Testis (tissue), 2 donors: ENCODE measurements at regions not wholly inside any gene's neighbourhood (a gene's known extent, or its start where the extent isn't known, plus 50 kb on each side); places are given as distances from the start of the nearest gene placed in this dataset.

Experiments used
- DNase-seq: peaks from one replicate; pipeline ENCODE4 v3.0.0-alpha.2; 2019
- H3K27ac ChIP-seq, 2 donors: fragments of 200-600 bp; sonication (generic); one replicate each; pipeline ENCODE4 v1.5.1; 2019
- H3K27me3 ChIP-seq: fragments of 200-600 bp; sonication (generic); one replicate; pipeline ENCODE4 v1.5.1; 2019
- H3K36me3 ChIP-seq: fragments of 200-600 bp; sonication (generic); one replicate; pipeline ENCODE4 v1.5.1; 2017; ENCODE audit warnings: low read depth; ENCODE audit errors: missing control alignments
- H3K4me1 ChIP-seq: fragments of 200-600 bp; sonication (generic); one replicate; pipeline ENCODE4 v1.5.1; 2019
- H3K4me3 ChIP-seq, 2 donors: fragments of 200-600 bp; sonication (generic); one replicate each; pipeline ENCODE4 v1.5.1; 2017 to 2019
- H3K9me3 ChIP-seq: fragments of 200-600 bp; sonication (generic); one replicate; pipeline ENCODE4 v1.5.1; 2017
- POLR2A ChIP-seq: fragments of 450-650 bp; IDR thresholded peaks from one replicate; pipeline ENCODE4 v1.6.1; 2017; ENCODE audit warnings: antibody characterized with exemption, mild to moderate bottlenecking, moderate library complexity
- WGBS, 2 donors: methylation state at CpG; one replicate each; pipeline ENCODE4 v1.1.5; 2018; 5-methylcytosine and 5-hydroxymethylcytosine counted together
- intact Hi-C: fragments of 100-400 bp; cut with DNase I; formaldehyde crosslinking; loops from one replicate; pipeline ENCODE4 v1.15.1; 2023; ENCODE audit warnings: low total_unique reads
- TF ChIP-seq, protein P1 (sequence below), 3 experiments: fragments of 450-650 bp in 2 of 3; fragments of 200-600 bp in 1 of 3; sonication (generic) in 1 of 3; IDR thresholded peaks; one replicate each; pipeline ENCODE4 v1.5.1; 2016 to 2019; ENCODE audit warnings: antibody characterized with exemption in 3 of 3, mild to moderate bottlenecking in 2 of 3, moderate library complexity in 1 of 3

DNA sequence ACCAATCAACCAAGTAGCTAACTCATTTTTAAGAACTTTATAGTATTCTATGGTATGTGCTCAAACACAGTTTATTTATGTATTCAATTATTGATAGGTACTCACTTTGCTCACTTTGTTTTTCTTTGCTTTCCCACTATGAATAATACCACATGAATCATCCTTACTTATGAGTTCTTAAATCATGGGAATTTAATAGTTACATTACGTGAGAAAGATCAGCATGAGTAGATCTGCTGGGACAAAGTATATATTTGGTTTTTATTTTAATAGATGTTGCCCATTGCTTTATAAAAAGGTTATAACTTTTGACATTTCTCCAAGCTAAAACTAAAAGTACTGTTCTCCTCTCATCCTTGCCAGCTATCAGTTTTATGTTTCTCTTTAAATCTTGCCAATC is 390.7 kb downstream of the LRATD1 start:
- TF ChIP-seq, protein P1, sequence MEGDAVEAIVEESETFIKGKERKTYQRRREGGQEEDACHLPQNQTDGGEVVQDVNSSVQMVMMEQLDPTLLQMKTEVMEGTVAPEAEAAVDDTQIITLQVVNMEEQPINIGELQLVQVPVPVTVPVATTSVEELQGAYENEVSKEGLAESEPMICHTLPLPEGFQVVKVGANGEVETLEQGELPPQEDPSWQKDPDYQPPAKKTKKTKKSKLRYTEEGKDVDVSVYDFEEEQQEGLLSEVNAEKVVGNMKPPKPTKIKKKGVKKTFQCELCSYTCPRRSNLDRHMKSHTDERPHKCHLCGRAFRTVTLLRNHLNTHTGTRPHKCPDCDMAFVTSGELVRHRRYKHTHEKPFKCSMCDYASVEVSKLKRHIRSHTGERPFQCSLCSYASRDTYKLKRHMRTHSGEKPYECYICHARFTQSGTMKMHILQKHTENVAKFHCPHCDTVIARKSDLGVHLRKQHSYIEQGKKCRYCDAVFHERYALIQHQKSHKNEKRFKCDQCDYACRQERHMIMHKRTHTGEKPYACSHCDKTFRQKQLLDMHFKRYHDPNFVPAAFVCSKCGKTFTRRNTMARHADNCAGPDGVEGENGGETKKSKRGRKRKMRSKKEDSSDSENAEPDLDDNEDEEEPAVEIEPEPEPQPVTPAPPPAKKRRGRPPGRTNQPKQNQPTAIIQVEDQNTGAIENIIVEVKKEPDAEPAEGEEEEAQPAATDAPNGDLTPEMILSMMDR (IDR thresholded peaks at IDR 0.05) = no peak
- TF ChIP-seq POLR2A = no peak
- no peaks in the 10 kb centered on the region for H3K4me1 ChIP-seq
- H3K27me3 ChIP-seq = no peaks in the 10 kb centered on the region
- no peak overlapping the region for H3K27ac ChIP-seq
- DNase-seq = no peak
- WGBS, 2 donors = 89 to 91% methylated on average over 1 of the region's 1 CpG
- intact Hi-C loops = no loop called here
- H3K4me3 ChIP-seq = no peak overlapping the region
- no peaks in the 10 kb centered on the region for H3K9me3 ChIP-seq
- no peaks in the 10 kb centered on the region for H3K36me3 ChIP-seq

DNA sequence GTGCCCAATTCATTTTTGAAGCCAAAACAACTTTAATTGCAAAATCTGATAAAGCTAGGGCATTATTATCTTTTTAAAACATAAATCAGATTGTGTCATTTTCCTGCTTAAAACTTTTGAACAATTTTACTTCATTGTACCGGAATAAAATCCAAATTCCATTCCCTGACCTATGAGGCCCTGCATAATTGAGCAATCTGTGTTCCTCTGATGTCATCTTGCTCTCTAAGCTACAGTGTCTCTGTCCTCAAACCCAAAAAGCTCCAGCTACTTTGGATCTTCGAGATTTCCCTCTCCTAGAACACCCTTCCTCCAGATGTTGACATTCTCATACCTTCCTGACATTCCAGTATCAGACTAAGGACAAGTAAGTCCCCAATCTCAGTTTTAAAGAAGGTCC is 395.9 kb downstream of the LRATD1 start:
- intact Hi-C loops = no loop called here
- Histone ChIP-seq H3K27ac (no peak overlapping the region), H3K9me3 (no peaks in the 10 kb centered on the region), H3K36me3 (no peaks in the 10 kb centered on the region), H3K4me3 (no peak overlapping the region), H3K27me3 (no peaks in the 10 kb centered on the region), H3K4me1 (no peaks in the 10 kb centered on the region)
- DNase-seq = no peak
- TF ChIP-seq, protein P1 (IDR thresholded peaks at IDR 0.05) = no peak
- no peak for TF ChIP-seq POLR2A
- WGBS, 2 donors = 65 to 70% methylated on average over 2 of the region's 2 CpGs

DNA sequence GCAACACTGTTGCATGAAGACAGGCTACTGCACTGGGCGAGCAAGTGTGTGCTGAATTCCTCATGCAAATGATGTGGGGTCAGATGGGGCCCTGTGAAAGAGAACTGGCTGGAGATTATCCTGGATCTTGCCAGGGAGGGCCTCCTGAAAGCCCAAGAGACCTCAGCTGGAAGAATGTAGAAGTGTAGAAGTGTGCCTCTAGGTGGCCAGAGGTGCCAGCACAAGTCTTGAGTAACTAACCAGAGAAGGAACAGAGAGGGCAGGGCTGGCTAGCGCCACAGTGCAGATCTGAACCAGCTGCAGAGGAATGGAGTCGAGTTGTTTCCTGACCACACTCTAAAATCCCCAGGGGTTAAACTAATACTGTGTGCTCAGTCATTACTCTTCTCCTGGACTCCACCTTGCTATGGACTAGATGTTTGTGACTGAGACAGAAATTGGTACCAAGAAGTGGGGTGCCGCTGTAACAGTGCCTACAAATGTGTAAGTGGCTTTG is 399.3 kb downstream of the LRATD1 start:
- DNase-seq = no peak
- WGBS, 2 donors = 78 to 95% methylated on average over 4 of the region's 4 CpGs
- Histone ChIP-seq H3K36me3 (no peaks in the 10 kb centered on the region), H3K4me3 (no peak overlapping the region), H3K9me3 (no peaks in the 10 kb centered on the region), H3K27ac (no peak overlapping the region), H3K27me3 (no peaks in the 10 kb centered on the region), H3K4me1 (no peaks in the 10 kb centered on the region)
- TF ChIP-seq, protein P1 (IDR thresholded peaks at IDR 0.05) = no peak
- no peak for TF ChIP-seq POLR2A
- intact Hi-C loops = no loop called here

DNA sequence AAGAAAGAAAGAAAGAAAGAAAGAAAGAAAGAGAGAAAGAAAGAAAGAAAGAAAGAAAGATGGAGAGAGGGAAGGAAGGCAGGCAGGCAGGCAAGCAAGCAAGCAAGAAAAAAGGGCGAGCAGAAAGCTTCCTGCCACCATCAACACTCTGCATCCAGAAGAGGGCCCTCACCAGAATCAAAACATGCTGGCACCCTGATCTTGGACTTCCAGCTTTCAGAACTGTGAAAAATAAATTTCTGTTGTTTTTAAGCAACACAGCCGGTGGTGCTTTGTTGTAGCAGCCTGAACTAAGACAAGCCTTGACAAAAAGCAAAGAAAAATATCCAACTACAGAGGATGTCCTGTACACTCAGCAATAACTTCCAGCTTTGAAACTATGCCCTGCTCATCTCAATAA is 401.7 kb downstream of the LRATD1 start:
- no peaks in the 10 kb centered on the region for H3K27me3 ChIP-seq
- intact Hi-C loops = no loop called here
- H3K36me3 ChIP-seq = no peaks in the 10 kb centered on the region
- no peak overlapping the region for H3K4me3 ChIP-seq
- no peak overlapping the region for H3K27ac ChIP-seq
- H3K4me1 ChIP-seq = no peaks in the 10 kb centered on the region
- H3K9me3 ChIP-seq = no peaks in the 10 kb centered on the region
- DNase-seq = no peak
- 67 to 76% methylated on average over 2 of the region's 2 CpGs for WGBS, 2 donors
- TF ChIP-seq, protein P1 (IDR thresholded peaks at IDR 0.05) = no peak
- TF ChIP-seq POLR2A = no peak

DNA sequence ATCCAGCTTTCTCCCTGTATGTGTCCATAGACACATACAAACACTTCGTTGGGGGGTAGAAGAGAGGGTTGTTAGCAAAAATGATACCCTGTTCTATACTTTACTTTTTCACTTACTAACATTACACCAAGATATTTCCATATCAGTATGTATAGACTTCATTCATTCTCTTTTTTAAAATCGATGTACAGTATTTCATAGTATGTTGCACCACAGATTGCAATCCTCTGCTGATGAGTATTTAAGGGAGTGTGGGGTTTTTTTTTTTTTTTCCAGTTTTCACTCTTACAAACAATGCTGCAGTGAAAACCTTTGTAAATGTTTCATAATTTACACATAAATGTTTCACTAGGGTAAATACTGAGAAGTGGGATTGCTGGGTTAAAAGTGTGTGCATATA is 402.3 kb downstream of the LRATD1 start:
- intact Hi-C loops = no loop called here
- H3K27ac ChIP-seq = no peak overlapping the region
- no peaks in the 10 kb centered on the region for H3K36me3 ChIP-seq
- no peaks in the 10 kb centered on the region for H3K27me3 ChIP-seq
- no peaks in the 10 kb centered on the region for H3K4me1 ChIP-seq
- no peak overlapping the region for H3K4me3 ChIP-seq
- no peaks in the 10 kb centered on the region for H3K9me3 ChIP-seq
- no peak for TF ChIP-seq POLR2A
- TF ChIP-seq, protein P1 (IDR thresholded peaks at IDR 0.05) = no peak
- WGBS, 2 donors = 60 to 63% methylated on average over 2 of the region's 2 CpGs
- DNase-seq = no peak
